ENCODE measurements at regions not wholly inside any gene's neighbourhood (a gene's known extent, or its start where the extent isn't known, plus 50 kb on each side); places are given as distances from the start of the nearest gene placed in this dataset.

DNA sequence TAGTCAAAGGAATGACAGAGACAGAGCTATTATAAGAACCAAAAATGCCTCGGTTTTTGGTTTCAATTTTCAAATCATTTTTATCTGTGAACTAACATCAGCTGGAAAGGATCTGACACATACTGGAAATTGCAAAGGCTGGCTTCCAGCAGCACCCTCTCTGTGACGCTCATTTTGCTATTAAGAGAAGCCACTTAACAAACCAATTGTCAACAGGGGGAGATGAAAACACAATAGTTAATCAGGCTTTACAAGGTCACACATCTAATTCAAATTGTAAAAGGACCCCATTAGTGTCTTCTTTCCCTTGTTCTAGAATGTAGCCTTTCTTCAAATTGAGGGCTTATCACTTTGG lies 160.5 kb downstream of the TFAP2B start:
- no peaks in the 10 kb centered on the region for H3K36me3 ChIP-seq (ENCODE audit: insufficient read depth)
- H3K27ac ChIP-seq = no peak overlapping the region
- no peak overlapping the region for H3K4me2 ChIP-seq
- H4K20me1 ChIP-seq (ENCODE audit: insufficient read depth) = no peaks in the 10 kb centered on the region
- H3K79me2 ChIP-seq (ENCODE audit: insufficient read depth, low read depth) = no peaks in the 10 kb centered on the region
- no peak overlapping the region for H3K9ac ChIP-seq
- no peak for TF ChIP-seq CTCF (conservative IDR thresholded peaks at IDR 0.05; ENCODE audit: low read depth, low read length)
- H3K27me3 ChIP-seq (ENCODE audit: insufficient read depth, low read depth) = no peaks in the 10 kb centered on the region
- no peaks in the 10 kb centered on the region for H3K4me1 ChIP-seq (ENCODE audit: low read depth, poor library complexity, severe bottlenecking)
- no peak overlapping the region for H2AFZ ChIP-seq (ENCODE audit: low read depth)
- no peak overlapping the region for H3K4me3 ChIP-seq (IDR thresholded peaks at IDR 0.05; ENCODE audit: insufficient read depth, low read depth, low read length)

- no peak overlapping the region for H3K27ac ChIP-seq
- no peaks in the 10 kb centered on the region for H3K79me2 ChIP-seq (ENCODE audit: insufficient read depth, low read depth)
- H3K4me1 ChIP-seq (ENCODE audit: low read depth, poor library complexity, severe bottlenecking) = no peaks in the 10 kb centered on the region
- no peak overlapping the region for H3K9ac ChIP-seq
- H4K20me1 ChIP-seq (ENCODE audit: insufficient read depth) = no peaks in the 10 kb centered on the region
- no peak overlapping the region for H2AFZ ChIP-seq (ENCODE audit: low read depth)
- no peak for TF ChIP-seq CTCF (conservative IDR thresholded peaks at IDR 0.05; ENCODE audit: low read depth, low read length)
- H3K4me2 ChIP-seq = no peak overlapping the region
- H3K27me3 ChIP-seq (ENCODE audit: insufficient read depth, low read depth) = no peaks in the 10 kb centered on the region
- no peaks in the 10 kb centered on the region for H3K36me3 ChIP-seq (ENCODE audit: insufficient read depth)
- H3K4me3 ChIP-seq (IDR thresholded peaks at IDR 0.05; ENCODE audit: insufficient read depth, low read depth, low read length) = no peak overlapping the region
Observed at GRCh38 chr6:50984135-50984534, 165.5 kb downstream of the TFAP2B start.

GRCh38 chr6:50986319-50986718 lies 167.6 kb downstream of the TFAP2B start:
- H2AFZ ChIP-seq (ENCODE audit: low read depth) = no peak overlapping the region
- no peak overlapping the region for H3K9ac ChIP-seq
- H3K36me3 ChIP-seq (ENCODE audit: insufficient read depth) = no peaks in the 10 kb centered on the region
- no peak overlapping the region for H3K27ac ChIP-seq
- no peak overlapping the region for H3K4me2 ChIP-seq
- H3K4me1 ChIP-seq (ENCODE audit: low read depth, poor library complexity, severe bottlenecking) = no peaks in the 10 kb centered on the region
- no peaks in the 10 kb centered on the region for H4K20me1 ChIP-seq (ENCODE audit: insufficient read depth)
- no peaks in the 10 kb centered on the region for H3K27me3 ChIP-seq (ENCODE audit: insufficient read depth, low read depth)
- H3K4me3 ChIP-seq (IDR thresholded peaks at IDR 0.05; ENCODE audit: insufficient read depth, low read depth, low read length) = no peak overlapping the region
- TF ChIP-seq CTCF (conservative IDR thresholded peaks at IDR 0.05; ENCODE audit: low read depth, low read length) = no peak
- H3K79me2 ChIP-seq (ENCODE audit: insufficient read depth, low read depth) = no peaks in the 10 kb centered on the region

DNA sequence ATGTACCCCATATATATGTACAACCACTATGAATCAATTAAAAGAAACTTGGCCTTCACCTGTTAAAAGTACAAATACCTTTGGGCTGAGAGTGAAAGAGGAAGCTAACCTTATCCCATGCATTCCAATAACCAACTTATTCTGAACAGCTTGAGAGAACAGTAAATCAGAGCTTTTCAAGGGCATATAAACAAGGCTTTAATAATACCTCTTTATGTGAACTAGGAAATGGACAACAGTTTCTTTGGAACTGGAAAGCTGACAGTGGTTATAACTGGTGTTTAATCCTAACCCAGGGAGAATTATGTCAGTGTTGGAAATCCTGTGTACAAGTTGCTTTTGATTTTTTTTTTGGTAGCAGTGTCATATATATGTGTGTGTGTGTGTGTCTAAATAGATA lies 170.5 kb downstream of the TFAP2B start:
- no peak overlapping the region for H2AFZ ChIP-seq (ENCODE audit: low read depth)
- H3K27ac ChIP-seq = no peak overlapping the region
- no peaks in the 10 kb centered on the region for H3K27me3 ChIP-seq (ENCODE audit: insufficient read depth, low read depth)
- H3K4me2 ChIP-seq = no peak overlapping the region
- no peak overlapping the region for H3K9ac ChIP-seq
- TF ChIP-seq CTCF (conservative IDR thresholded peaks at IDR 0.05; ENCODE audit: low read depth, low read length) = no peak
- H3K36me3 ChIP-seq (ENCODE audit: insufficient read depth) = no peaks in the 10 kb centered on the region
- H3K4me3 ChIP-seq (IDR thresholded peaks at IDR 0.05; ENCODE audit: insufficient read depth, low read depth, low read length) = no peak overlapping the region
- H3K79me2 ChIP-seq (ENCODE audit: insufficient read depth, low read depth) = no peaks in the 10 kb centered on the region
- H3K4me1 ChIP-seq (ENCODE audit: low read depth, poor library complexity, severe bottlenecking) = no peaks in the 10 kb centered on the region
- H4K20me1 ChIP-seq (ENCODE audit: insufficient read depth) = no peaks in the 10 kb centered on the region
